Embryonic facial prominence (tissue), 1 donor: ENCODE measurements at regions not wholly inside any gene's neighbourhood (a gene's known extent, or its start where the extent isn't known, plus 50 kb on each side); places are given as distances from the start of the nearest gene placed in this dataset.
"Not testable (repeated sequence)": the region's sequence is repeated elsewhere in the genome, so short reads cannot be mapped to it uniquely, and the experiment has no call there.

ENCODE experiments used
- DNase-seq: peaks from one replicate; pipeline ENCODE4 v3.0.0-alpha.2; 2016; ENCODE audit errors: extremely low spot score

- DNase-seq, result no peak
These were observed 110.2 kb upstream of the EGFLAM start for GRCh38 chr5:38148021-38148625.

- no peak for DNase-seq
These were observed 115.0 kb upstream of the EGFLAM start for GRCh38 chr5:38143384-38143783.

- DNase-seq, result no peak
These were observed 116.7 kb upstream of the EGFLAM start for GRCh38 chr5:38141665-38142064.

- no peak for DNase-seq
These were observed 119.8 kb upstream of the EGFLAM start for GRCh38 chr5:38138574-38138973.

- no peak for DNase-seq
These were observed 122.8 kb upstream of the EGFLAM start for GRCh38 chr5:38135486-38136039.

- DNase-seq, result no peak
These were observed 123.5 kb upstream of the EGFLAM start for GRCh38 chr5:38134810-38135209.

GRCh38 chr5:38134294-38134693 is 124.1 kb upstream of the EGFLAM start:
- not testable (repeated sequence) for DNase-seq

- DNase-seq, result no peak
These were observed 126.7 kb upstream of the EGFLAM start for GRCh38 chr5:38131686-38132085.

- no peak for DNase-seq
These were observed 134.0 kb upstream of the EGFLAM start for GRCh38 chr5:38124321-38124720.

GRCh38 chr5:38121420-38121819 is 136.9 kb upstream of the EGFLAM start:
- DNase-seq, result no peak

GRCh38 chr5:38119836-38120235 is 138.5 kb upstream of the EGFLAM start:
- no peak for DNase-seq

- no peak for DNase-seq
These were observed 140.4 kb upstream of the EGFLAM start for GRCh38 chr5:38117784-38118479.

- DNase-seq, result no peak
These were observed 143.0 kb upstream of the EGFLAM start for GRCh38 chr5:38115318-38115827.

- no peak for DNase-seq
These were observed 144.5 kb upstream of the EGFLAM start for GRCh38 chr5:38113880-38114279.

- DNase-seq, result no peak
These were observed 144.9 kb upstream of the EGFLAM start for GRCh38 chr5:38113456-38113855.

GRCh38 chr5:38112938-38113337 is 145.4 kb upstream of the EGFLAM start:
- DNase-seq, result no peak

- no peak for DNase-seq
These were observed 148.2 kb upstream of the EGFLAM start for GRCh38 chr5:38110130-38110529.

- no peak for DNase-seq
These were observed 151.3 kb upstream of the EGFLAM start for GRCh38 chr5:38107096-38107495.

GRCh38 chr5:38105801-38106200 is 152.6 kb upstream of the EGFLAM start:
- DNase-seq, result no peak

GRCh38 chr5:38105231-38105570 is 153.2 kb upstream of the EGFLAM start:
- DNase-seq, result no peak

GRCh38 chr5:38104497-38105230 is 153.7 kb upstream of the EGFLAM start:
- no peak for DNase-seq

- DNase-seq, result no peak
These were observed 156.5 kb upstream of the EGFLAM start for GRCh38 chr5:38101897-38102296.
